HepG2 (cell line): ENCODE measurements at regions not wholly inside any gene's neighbourhood (a gene's known extent, or its start where the extent isn't known, plus 50 kb on each side); places are given as distances from the start of the nearest gene placed in this dataset.

Source experiments
- POLR2A ChIP-seq, 2 experiments: IDR thresholded peaks; 2 replicates each; pipeline ENCODE4 v1.6.1; 2011; ENCODE audit warnings: low read depth in 2 of 2, low read length in 2 of 2, mild to moderate bottlenecking in 1 of 2, moderate library complexity in 1 of 2; ENCODE audit not compliant: insufficient read depth in 1 of 2
- RAD21 ChIP-seq: fragments of 450-650 bp; formaldehyde crosslinking; IDR thresholded peaks from 2 replicates; pipeline ENCODE4 v1.5.0; 2020; ENCODE audit warnings: mild to moderate bottlenecking
- RFXANK ChIP-seq: IDR thresholded peaks from 2 replicates; pipeline ENCODE4 v1.6.1; 2016
- ZNF24 ChIP-seq: fragments of 450-650 bp; IDR thresholded peaks from 2 replicates; pipeline ENCODE4 v1.6.1; 2017; ENCODE audit warnings: antibody characterized with exemption, mild to moderate bottlenecking
- ZNF274 ChIP-seq: sonication (generic); formaldehyde crosslinking; IDR thresholded peaks from 2 replicates; pipeline ENCODE4 v1.5.1; 2020; ENCODE audit warnings: mild to moderate bottlenecking, missing genetic modification reagents

DNA sequence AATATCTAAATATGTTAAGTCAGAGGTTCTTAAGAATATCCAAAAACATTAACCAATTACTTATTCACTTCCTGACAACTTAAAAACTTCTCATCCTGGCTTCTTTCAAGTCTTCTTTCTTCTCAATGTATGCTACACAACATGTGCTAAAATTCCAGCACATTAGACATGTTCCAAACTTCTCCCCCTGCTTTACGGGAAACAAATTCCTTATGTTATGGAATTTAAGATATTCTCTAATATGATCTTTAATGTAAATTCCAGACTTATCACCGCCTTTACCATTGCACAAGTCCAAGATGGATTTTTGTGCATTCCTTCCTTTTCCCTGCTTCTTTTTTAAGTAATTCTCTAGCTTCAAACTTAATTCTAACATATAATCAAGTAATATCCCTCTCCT is 964.5 kb upstream of the CHORDC1 start:
- TF ChIP-seq RAD21 (no peak), ZNF24 (no peak), ZNF274 (CRISPR knock-in tag) (no peak), RFXANK (CRISPR knock-in tag) (no peak), POLR2A (IDR thresholded peaks at IDR 0.05; ENCODE audit: insufficient read depth in 1 of 2, low read depth in 2 of 2, low read length in 2 of 2) (no peak)
